Activated naive CD8-positive, alpha-beta T cell treated with anti-CD3 and anti-CD28 coated beads, Interleukin-2, amount 10 ng/mL, durations not matched to agents 7 days and 5 days (primary cell): ENCODE measurements at regions not wholly inside any gene's neighbourhood (a gene's known extent, or its start where the extent isn't known, plus 50 kb on each side); places are given as distances from the start of the nearest gene placed in this dataset.
A peak's percentile ranks its signal among the peaks of the same experiment; 100 is the strongest.
"Not testable (repeated sequence)": the region's sequence is repeated elsewhere in the genome, so short reads cannot be mapped to it uniquely, and the experiment has no call there.

Experiments
- ATAC-seq: fragments of 150-1000 bp; cut with Tn5 transposase; one replicate; pipeline ENCODE4 v1.10.0; 2021; ENCODE audit warnings: low read depth, moderate library complexity
- POLR2A ChIA-PET: fragments of 350-600 bp; sonication (Branson Sonifier 250); formaldehyde crosslinking; loops from one replicate; lab custom pipeline; 2021; ENCODE audit warnings: antibody characterized with exemption; lab: Charles Lee
- DNase-seq: peaks from one replicate; pipeline ENCODE4 v3.0.0; 2021
- H3K27ac Mint-ChIP-seq: one replicate; pipeline ENCODE4 v1.8.0; 2022; ENCODE audit warnings: mild to moderate bottlenecking, mixed read lengths
- H3K27me3 Mint-ChIP-seq: one replicate; pipeline ENCODE4 v1.8.0; 2022; ENCODE audit warnings: mild to moderate bottlenecking, moderate library complexity, mixed read lengths
- H3K36me3 Mint-ChIP-seq: one replicate; pipeline ENCODE4 v1.8.0; 2021; ENCODE audit warnings: mild to moderate bottlenecking, mixed read lengths
- H3K4me1 Mint-ChIP-seq: one replicate; pipeline ENCODE4 v1.8.0; 2021; ENCODE audit warnings: mixed read lengths
- H3K4me3 Mint-ChIP-seq: one replicate; pipeline ENCODE4 v1.8.0; 2022; ENCODE audit warnings: mild to moderate bottlenecking, moderate library complexity, mixed read lengths
- H3K9me3 Mint-ChIP-seq: one replicate; pipeline ENCODE4 v1.8.0; 2021; ENCODE audit warnings: mixed read lengths

DNA sequence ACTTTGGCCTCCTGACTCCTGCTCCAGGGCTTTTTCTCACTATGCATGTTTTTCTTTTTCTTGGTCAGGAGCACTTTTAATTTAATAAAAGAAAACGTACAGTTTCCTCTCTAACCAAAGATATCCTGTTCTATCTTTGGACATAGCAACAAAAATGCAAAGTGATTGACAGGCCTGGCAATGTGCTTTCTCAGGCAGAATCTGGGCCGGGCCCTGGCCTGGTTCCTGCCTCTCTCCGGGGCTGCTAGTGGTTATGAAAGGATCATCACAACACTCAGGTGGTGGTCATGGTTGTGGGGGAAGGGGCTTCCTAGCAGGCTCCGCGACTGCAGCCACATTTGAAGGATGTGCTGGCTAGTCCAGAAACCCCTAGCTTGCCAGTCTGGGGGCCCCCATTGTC, 85.8 kb upstream of the USP24 start:
- Mint-ChIP-seq H3K4me1 (no peaks in the 10 kb centered on the region), H3K4me3 (no peak overlapping the region), H3K9me3 (peaks cover 4% of the 10 kb centered on the region), H3K27ac (no peak overlapping the region), H3K27me3 (peaks cover 11% of the 10 kb centered on the region), H3K36me3 (no peaks in the 10 kb centered on the region)
- ATAC-seq (no peak), DNase-seq (no peak)
- POLR2A ChIA-PET: no interaction called here

GRCh38 chr1:55298167-55298894, 83.2 kb upstream of the USP24 start:
- H3K36me3 Mint-ChIP-seq: no peaks in the 10 kb centered on the region
- POLR2A ChIA-PET: no interaction called here
- peaks cover 17% of the 10 kb centered on the region for H3K27me3 Mint-ChIP-seq
- peaks cover 9% of the 10 kb centered on the region for H3K9me3 Mint-ChIP-seq
- no peaks in the 10 kb centered on the region for H3K4me1 Mint-ChIP-seq
- ATAC-seq (no peak), DNase-seq (no peak)
- no peak overlapping the region for H3K27ac Mint-ChIP-seq
- no peak overlapping the region for H3K4me3 Mint-ChIP-seq

- H3K4me1 Mint-ChIP-seq, H3K36me3 Mint-ChIP-seq, H3K9me3 Mint-ChIP-seq, POLR2A ChIA-PET, ATAC-seq, H3K27ac Mint-ChIP-seq, H3K4me3 Mint-ChIP-seq, DNase-seq: not testable (repeated sequence)
- H3K27me3 Mint-ChIP-seq: peaks cover 18% of the 10 kb centered on the region
These were observed 81.1 kb upstream of the USP24 start for GRCh38 chr1:55296247-55296646.

GRCh38 chr1:55289614-55290013, 74.5 kb upstream of the USP24 start:
- ATAC-seq: no peak

DNA sequence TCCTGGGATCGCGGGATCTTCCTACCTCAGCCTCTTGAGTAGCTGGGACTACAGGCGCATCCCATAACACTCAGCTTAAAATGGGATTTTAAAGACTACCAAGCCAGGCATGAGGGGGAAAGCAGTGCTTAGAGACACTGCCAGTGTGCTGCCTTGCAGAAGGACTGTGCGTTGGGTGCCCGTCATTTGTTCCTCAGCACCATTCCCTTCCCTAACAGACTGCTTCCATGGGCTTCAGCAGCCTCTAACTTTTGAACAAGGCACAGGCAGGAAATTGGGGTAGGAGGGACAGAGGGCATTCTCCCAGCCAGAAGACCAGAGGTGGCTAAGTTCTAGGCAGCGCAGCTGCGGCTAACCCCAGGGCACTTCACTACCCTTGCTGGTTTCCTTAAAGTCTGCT, 73.9 kb upstream of the USP24 start:
- H3K4me3 Mint-ChIP-seq: no peak overlapping the region
- peaks cover 13% of the 10 kb centered on the region for H3K27me3 Mint-ChIP-seq
- no peak for DNase-seq
- H3K36me3 Mint-ChIP-seq: no peaks in the 10 kb centered on the region
- ATAC-seq: no peak
- peaks cover 3% of the 10 kb centered on the region for H3K4me1 Mint-ChIP-seq
- no peak overlapping the region for H3K27ac Mint-ChIP-seq
- POLR2A ChIA-PET: no interaction called here
- H3K9me3 Mint-ChIP-seq: no peaks in the 10 kb centered on the region

More at GRCh38 chr1:55289614-55290013, 74.5 kb upstream of the USP24 start:
- Mint-ChIP-seq H3K27me3 (peaks cover 17% of the 10 kb centered on the region), H3K9me3 (no peaks in the 10 kb centered on the region), H3K36me3 (no peaks in the 10 kb centered on the region), H3K4me3 (no peak overlapping the region), H3K4me1 (peaks cover 3% of the 10 kb centered on the region), H3K27ac (no peak overlapping the region)
- POLR2A ChIA-PET: no interaction called here
- no peak for DNase-seq

DNA sequence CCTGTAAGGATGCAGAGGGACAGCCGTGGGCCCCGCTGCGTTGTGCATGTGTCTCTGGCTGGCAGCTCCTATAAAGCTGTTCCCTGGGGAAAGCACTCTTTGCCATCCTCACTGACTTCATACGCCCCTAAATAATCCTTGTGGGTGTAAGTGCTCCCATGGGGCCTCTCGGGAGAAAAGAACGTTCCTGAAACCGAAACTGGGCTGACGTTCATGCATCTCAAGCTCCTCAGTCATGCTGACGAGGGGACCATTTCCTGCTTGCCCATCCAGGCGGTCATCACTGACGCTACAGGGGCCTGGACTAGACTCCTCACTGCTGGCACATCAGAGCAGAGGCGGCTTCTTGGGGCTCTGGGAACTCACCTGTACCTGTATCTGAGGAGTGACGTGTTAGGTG, 73.1 kb upstream of the USP24 start:
- no peak overlapping the region for H3K4me3 Mint-ChIP-seq

GRCh38 chr1:55287723-55288122, 72.6 kb upstream of the USP24 start:
- H3K9me3 Mint-ChIP-seq: no peaks in the 10 kb centered on the region
- H3K4me1 Mint-ChIP-seq: peaks cover 3% of the 10 kb centered on the region
- peaks cover 10% of the 10 kb centered on the region for H3K27me3 Mint-ChIP-seq
- no peak overlapping the region for H3K4me3 Mint-ChIP-seq
- no peaks in the 10 kb centered on the region for H3K36me3 Mint-ChIP-seq
- no peak overlapping the region for H3K27ac Mint-ChIP-seq
- DNase-seq (no peak), ATAC-seq (no peak)
- POLR2A ChIA-PET: no interaction called here

More for the DNA sequence above, 73.1 kb upstream of the USP24 start:
- Mint-ChIP-seq H3K36me3 (no peaks in the 10 kb centered on the region), H3K27me3 (peaks cover 10% of the 10 kb centered on the region), H3K4me1 (peaks cover 3% of the 10 kb centered on the region), H3K27ac (no peak overlapping the region), H3K9me3 (no peaks in the 10 kb centered on the region)
- POLR2A ChIA-PET: no interaction called here
- DNase-seq (no peak), ATAC-seq (no peak)

DNA sequence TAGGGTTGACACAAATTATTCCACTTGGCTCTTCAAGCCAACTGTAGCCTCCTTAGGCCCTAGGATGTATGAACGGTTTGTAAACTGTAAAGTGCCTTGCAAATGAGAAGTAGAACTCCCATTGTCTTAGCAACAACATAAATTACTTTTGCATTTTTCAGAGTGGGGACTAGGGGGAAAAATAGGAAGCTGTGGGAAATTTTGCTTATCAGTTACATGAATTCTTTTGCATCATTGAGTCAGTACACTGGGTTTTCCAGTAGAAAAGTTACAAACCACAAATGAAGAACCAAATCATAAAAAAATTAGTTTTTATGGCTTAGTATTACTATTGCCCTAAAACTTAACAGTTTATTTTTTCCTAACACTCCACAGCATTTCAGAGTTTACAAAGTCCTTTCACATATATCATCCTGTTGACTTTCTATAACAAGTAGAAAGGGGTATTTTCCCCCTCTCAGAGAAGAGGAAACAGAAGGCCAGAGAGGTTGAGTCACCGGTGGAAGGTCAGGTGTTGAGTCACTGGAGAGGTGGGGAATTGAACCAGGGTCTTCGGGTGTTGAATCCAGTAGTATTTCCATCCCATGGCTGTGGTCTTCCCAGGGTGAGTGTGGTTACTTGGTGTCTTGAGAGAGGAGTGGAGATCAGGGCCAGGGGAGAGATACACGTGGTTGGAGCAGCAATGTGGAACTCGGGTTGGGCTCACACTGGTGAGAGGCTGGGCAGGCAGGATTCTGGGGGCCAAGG, 71.9 kb upstream of the USP24 start:
- no peaks in the 10 kb centered on the region for H3K36me3 Mint-ChIP-seq
- H3K4me1 Mint-ChIP-seq: peaks cover 3% of the 10 kb centered on the region
- ATAC-seq (no peak), DNase-seq (no peak)
- H3K9me3 Mint-ChIP-seq: no peaks in the 10 kb centered on the region
- H3K27ac Mint-ChIP-seq: no peak overlapping the region
- POLR2A ChIA-PET: no interaction called here
- peak overlapping the region; percentile 1 for H3K4me3 Mint-ChIP-seq
- peaks cover 10% of the 10 kb centered on the region for H3K27me3 Mint-ChIP-seq

- H3K27ac Mint-ChIP-seq: no peak overlapping the region
- H3K27me3 Mint-ChIP-seq: peaks cover 18% of the 10 kb centered on the region
- H3K4me3 Mint-ChIP-seq: no peak overlapping the region
- no peak for DNase-seq
- POLR2A ChIA-PET: no interaction called here
- no peak for ATAC-seq
- H3K9me3 Mint-ChIP-seq: no peaks in the 10 kb centered on the region
- H3K4me1 Mint-ChIP-seq: peaks cover 3% of the 10 kb centered on the region
- H3K36me3 Mint-ChIP-seq: no peaks in the 10 kb centered on the region
These were observed 70.7 kb upstream of the USP24 start for GRCh38 chr1:55285834-55286233.

DNA sequence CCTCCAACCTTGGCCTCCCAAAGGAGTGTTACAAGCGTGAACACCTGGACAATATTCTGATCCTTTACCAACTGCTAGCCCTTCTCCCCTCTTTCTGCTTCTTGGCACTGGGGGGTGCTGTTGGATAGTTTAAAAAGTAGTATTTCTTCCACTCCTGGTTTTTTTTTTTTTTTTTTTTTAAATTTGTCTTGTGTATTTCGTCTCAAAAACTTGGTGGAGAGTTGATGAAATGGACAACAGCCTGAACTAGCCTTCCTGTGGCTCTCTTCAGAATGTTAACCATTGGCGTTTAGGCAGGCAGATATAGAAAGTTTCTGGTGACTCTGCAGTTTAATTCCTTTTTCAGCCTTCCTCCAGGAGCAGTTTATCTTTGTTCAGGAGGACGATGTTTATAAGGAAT, 69.7 kb upstream of the USP24 start:
- Mint-ChIP-seq H3K36me3 (no peaks in the 10 kb centered on the region), H3K27ac (peak overlapping the region; percentile 24), H3K9me3 (no peaks in the 10 kb centered on the region), H3K27me3 (peaks cover 23% of the 10 kb centered on the region), H3K4me3 (no peak overlapping the region), H3K4me1 (peaks cover 3% of the 10 kb centered on the region)
- ATAC-seq (no peak), DNase-seq (no peak)
- POLR2A ChIA-PET: no interaction called here

GRCh38 chr1:55282058-55282457, 66.9 kb upstream of the USP24 start:
- H3K27ac Mint-ChIP-seq: no peak overlapping the region
- H3K27me3 Mint-ChIP-seq: peaks cover 23% of the 10 kb centered on the region
- no peak for ATAC-seq
- POLR2A ChIA-PET: no interaction called here
- DNase-seq: no peak
- H3K9me3 Mint-ChIP-seq: no peaks in the 10 kb centered on the region
- H3K36me3 Mint-ChIP-seq: no peaks in the 10 kb centered on the region
- no peak overlapping the region for H3K4me3 Mint-ChIP-seq
- peaks cover 7% of the 10 kb centered on the region for H3K4me1 Mint-ChIP-seq

GRCh38 chr1:55280731-55281130, 65.6 kb upstream of the USP24 start:
- no peaks in the 10 kb centered on the region for H3K9me3 Mint-ChIP-seq

DNA sequence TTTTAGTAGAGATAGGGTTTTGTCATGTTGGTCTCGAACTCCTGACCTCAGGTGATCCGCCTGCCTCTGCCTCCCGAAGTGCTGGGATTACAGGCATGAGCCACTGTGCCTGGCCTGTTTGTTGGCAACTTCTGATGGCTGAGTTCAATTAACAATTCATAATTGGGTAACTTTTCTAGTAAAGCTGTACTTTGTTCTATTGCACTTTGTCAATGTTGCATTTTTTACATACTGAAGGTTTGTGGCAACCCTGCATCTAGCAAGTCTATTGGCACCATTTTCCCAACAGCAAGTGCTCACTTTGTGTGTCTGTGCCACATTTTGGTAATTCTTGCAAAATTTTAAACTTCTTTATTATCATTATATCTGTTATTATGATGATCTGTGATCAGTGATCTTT, 64.5 kb upstream of the USP24 start:
- Mint-ChIP-seq H3K4me3 (no peak overlapping the region), H3K27me3 (peaks cover 19% of the 10 kb centered on the region), H3K27ac (no peak overlapping the region), H3K36me3 (no peaks in the 10 kb centered on the region), H3K4me1 (peaks cover 10% of the 10 kb centered on the region), H3K9me3 (no peaks in the 10 kb centered on the region)
- DNase-seq (no peak), ATAC-seq (no peak)
- POLR2A ChIA-PET: no interaction called here

More at GRCh38 chr1:55280731-55281130, 65.6 kb upstream of the USP24 start:
- H3K4me1 Mint-ChIP-seq: peaks cover 10% of the 10 kb centered on the region
- no peak overlapping the region for H3K27ac Mint-ChIP-seq
- DNase-seq (no peak), ATAC-seq (no peak)
- H3K4me3 Mint-ChIP-seq: no peak overlapping the region
- POLR2A ChIA-PET: no interaction called here
- peaks cover 23% of the 10 kb centered on the region for H3K27me3 Mint-ChIP-seq
- H3K36me3 Mint-ChIP-seq: no peaks in the 10 kb centered on the region

DNA sequence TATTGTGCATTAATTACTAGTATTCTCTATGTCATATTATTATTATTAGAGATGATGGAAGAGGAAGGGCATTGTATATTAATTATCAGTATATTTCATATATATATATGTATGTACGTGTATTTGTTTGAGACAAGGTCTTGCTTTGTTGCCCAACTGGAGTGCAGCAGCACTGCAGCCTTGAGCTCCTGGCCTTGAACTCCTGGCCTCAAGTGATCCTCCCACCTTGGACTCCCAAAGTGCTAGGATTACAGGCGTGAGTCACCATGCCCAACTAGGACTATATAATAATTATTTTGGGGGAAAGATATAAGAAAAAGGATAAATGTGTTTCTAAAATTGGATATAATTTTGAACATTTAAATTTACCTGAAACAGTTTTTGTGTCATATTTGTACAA, 63.2 kb upstream of the USP24 start:
- Mint-ChIP-seq H3K4me3 (no peak overlapping the region), H3K27me3 (peaks cover 17% of the 10 kb centered on the region), H3K36me3 (no peaks in the 10 kb centered on the region), H3K27ac (no peak overlapping the region), H3K9me3 (no peaks in the 10 kb centered on the region), H3K4me1 (peaks cover 14% of the 10 kb centered on the region)
- no peak for DNase-seq
- POLR2A ChIA-PET: no interaction called here
- no peak for ATAC-seq
